GM10266 (cell line): ENCODE measurements at regions not wholly inside any gene's neighbourhood (a gene's known extent, or its start where the extent isn't known, plus 50 kb on each side); places are given as distances from the start of the nearest gene placed in this dataset.

ENCODE experiments used
- DNase-seq: peaks from one replicate; pipeline ENCODE4 v3.0.0; 2012; ENCODE audit errors: extremely low spot score
- CTCF ChIP-seq: IDR thresholded peaks from 2 replicates; pipeline ENCODE4 v1.5.1; 2012; ENCODE audit warnings: mild to moderate bottlenecking, low read depth; ENCODE audit not compliant: control insufficient read depth, insufficient read depth; ENCODE audit errors: missing control alignments

- DNase-seq = no peak
- no peak for TF ChIP-seq CTCF
These were observed 74.6 kb downstream of the AASDHPPT start for GRCh38 chr11:106152013-106152412.

GRCh38 chr11:106152824-106153223, 75.4 kb downstream of the AASDHPPT start:
- DNase-seq = no peak
- no peak for TF ChIP-seq CTCF

GRCh38 chr11:106156290-106156937, 79.0 kb downstream of the AASDHPPT start:
- peak; percentile 20 for DNase-seq
- peak; percentile 40 for TF ChIP-seq CTCF

GRCh38 chr11:106158406-106158805, 80.9 kb downstream of the AASDHPPT start:
- no peak for DNase-seq
- no peak for TF ChIP-seq CTCF

- DNase-seq = no peak
These were observed 82.4 kb downstream of the AASDHPPT start for GRCh38 chr11:106159836-106160235.

GRCh38 chr11:106160494-106160893, 83.0 kb downstream of the AASDHPPT start:
- no peak for DNase-seq
- TF ChIP-seq CTCF = no peak

More at GRCh38 chr11:106159836-106160235, 82.4 kb downstream of the AASDHPPT start:
- no peak for TF ChIP-seq CTCF

GRCh38 chr11:106161775-106162634, 84.5 kb downstream of the AASDHPPT start:
- DNase-seq = no peak
- TF ChIP-seq CTCF = no peak
